ENCODE measurements at regions not wholly inside any gene's neighbourhood (a gene's known extent, or its start where the extent isn't known, plus 50 kb on each side); places are given as distances from the start of the nearest gene placed in this dataset.
"Not testable (repeated sequence)": the region's sequence is repeated elsewhere in the genome, so short reads cannot be mapped to it uniquely, and the experiment has no call there.

GRCh38 chr14:28116716-28117115 lies 649.9 kb upstream of the FOXG1 start:
- DNase-seq (ENCODE audit: low read depth in 2 of 2) = no peak

- no peak for DNase-seq (ENCODE audit: low read depth in 2 of 2)
Measured at GRCh38 chr14:28119849-28120248, 646.7 kb upstream of the FOXG1 start.

GRCh38 chr14:28120391-28120790 lies 646.2 kb upstream of the FOXG1 start:
- no peak for DNase-seq (ENCODE audit: low read depth in 2 of 2)

DNA sequence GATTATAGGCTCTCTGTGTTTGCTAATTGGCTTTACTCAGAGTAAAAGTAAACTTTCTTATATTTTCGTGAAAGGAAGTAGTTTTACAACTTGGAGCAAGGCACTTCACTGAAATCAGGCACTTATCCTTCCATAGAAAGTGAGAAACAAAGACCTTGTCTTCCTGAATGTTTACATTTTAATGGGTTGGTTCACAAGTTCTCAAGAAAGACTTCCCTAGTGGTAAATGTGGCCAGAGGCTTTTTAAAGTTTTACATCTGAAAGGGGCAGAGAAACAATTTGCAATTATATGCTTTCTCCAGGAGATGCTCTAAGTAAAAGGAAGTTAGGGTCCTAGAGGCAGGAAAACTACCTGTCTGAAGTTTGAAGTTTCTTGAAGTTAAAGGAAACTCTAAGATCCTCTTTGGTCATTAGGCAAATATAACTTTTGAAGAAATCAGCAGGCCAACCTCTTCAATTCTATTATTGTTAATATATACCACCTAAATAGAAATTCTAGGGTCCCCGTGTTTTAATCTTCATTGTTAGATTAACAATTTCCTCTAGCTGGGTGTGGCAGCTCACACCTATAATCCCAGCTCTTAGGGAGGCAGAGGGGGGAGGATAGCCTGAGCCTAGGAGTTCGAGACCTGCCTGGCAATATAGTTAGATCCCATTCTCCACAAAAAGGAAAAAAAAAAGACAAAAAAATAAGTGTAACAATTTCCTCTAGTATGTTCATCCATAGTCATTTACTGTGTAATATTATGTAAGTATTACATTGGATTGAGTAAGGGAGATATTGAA lies 644.9 kb upstream of the FOXG1 start:
- DNase-seq (ENCODE audit: low read depth in 2 of 2) = no peak

- DNase-seq (ENCODE audit: low read depth in 2 of 2) = no peak
Measured at GRCh38 chr14:28130610-28131284, 635.8 kb upstream of the FOXG1 start.

DNA sequence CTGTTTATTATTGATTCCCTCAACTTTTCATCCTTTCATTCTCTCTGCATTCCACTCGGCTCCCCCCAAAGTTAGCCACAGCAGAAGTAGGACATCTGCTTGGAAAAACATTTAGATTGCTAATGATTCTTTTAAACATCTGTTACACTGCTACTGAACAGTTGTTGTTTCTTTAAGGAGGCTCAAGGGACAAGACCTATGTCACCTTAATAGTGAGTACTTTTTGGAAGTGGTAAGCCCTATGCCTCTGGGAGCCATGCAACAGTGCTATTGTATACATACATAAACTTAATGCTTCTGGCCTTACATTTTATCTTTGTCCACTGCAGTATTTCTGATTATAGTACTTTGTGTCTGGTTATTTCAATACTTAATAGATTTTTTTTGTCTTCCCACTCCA lies 628.2 kb upstream of the FOXG1 start:
- no peak for DNase-seq (ENCODE audit: low read depth in 2 of 2)

DNA sequence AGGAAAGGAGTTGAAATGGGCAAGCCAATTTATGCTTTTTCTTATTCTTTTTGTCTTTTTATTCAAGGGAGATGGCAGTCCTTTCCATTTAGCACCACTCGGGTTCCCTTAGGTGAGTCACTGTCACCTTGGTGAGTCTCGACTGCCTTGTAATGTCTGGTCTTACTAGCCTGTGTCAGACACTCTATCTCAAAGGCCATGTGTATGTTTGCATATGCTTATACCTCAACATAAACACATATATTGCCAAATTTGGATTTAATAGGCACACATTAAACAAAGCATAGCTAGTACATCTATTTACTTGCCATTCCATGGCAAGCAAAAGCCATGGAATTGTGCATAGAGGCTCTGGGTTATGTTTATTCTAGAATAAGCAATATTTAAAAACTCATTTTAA lies 624.9 kb upstream of the FOXG1 start:
- no peak for DNase-seq (ENCODE audit: low read depth in 2 of 2)

- no peak for DNase-seq (ENCODE audit: low read depth in 2 of 2)
Measured at GRCh38 chr14:28142400-28143015, 624.1 kb upstream of the FOXG1 start.

- DNase-seq (ENCODE audit: low read depth in 2 of 2) = no peak
Measured at GRCh38 chr14:28143316-28143715, 623.3 kb upstream of the FOXG1 start.

DNA sequence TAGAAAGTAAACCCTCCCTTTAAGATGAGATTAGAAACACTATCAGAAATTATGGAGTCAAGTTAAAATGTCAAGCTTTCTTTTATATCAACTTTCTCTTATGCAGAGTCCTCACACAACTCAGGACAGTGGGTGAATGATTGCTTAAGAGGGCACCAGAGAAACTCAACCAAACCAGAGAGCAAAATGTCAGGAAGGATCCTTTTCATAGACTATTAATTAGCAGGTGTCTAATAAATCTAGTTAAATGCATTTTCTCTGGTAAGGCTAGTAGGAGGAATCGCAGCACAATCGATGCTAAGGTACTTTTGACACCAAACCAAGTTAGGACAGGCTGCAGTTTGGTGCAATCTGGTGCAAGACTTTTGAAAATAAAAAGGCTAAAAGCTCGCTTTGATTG lies 614.7 kb upstream of the FOXG1 start:
- no peak for DNase-seq (ENCODE audit: low read depth in 2 of 2)

GRCh38 chr14:28152453-28153044 lies 614.0 kb upstream of the FOXG1 start:
- no peak for DNase-seq (ENCODE audit: low read depth in 2 of 2)

- no peak for DNase-seq (ENCODE audit: low read depth in 2 of 2)
Measured at GRCh38 chr14:28157289-28157869, 609.2 kb upstream of the FOXG1 start.

DNA sequence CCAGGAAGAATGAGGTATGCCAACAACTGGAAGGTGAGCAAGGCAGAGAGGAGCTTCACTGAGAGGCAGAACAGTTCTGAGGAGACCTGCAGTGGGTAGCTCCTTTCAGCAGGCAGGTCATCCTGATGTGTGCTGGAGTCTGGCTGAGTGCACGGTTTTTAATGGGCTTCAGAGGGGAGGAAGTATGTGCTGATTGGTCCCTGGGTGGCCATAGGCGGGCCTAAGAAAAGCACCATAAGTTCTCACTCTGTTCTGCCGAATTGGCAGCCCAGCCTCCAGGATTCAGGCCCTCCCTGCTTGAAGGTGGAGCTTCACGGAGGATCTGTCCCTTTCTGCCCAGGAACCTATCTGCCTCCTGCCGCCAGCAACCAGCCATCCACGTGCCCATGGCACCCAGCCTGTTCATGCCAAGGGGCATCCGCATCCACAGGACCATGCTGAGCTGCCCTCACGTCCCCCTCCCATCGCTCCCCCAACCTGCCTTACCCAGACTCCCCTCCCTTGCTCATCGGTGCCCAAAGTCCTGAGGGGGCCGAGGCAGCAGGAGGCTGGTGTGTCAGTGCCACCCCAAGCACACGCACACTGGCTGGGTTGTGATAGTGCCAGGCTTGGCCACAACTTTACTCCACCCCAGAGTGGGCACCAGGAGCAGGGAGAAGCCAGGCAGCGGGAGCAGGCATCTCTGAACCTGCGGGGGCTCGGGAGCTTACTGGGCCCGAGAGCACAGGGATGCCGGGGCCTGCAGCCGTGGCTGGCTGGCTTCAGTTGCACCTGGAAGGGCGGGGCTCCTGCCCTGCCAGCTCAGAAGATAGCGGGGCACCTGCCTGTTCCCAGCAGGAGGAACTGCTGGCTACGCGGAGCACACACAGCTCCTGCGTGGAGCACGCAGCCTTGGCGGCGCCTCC lies 608.4 kb upstream of the FOXG1 start:
- DNase-seq (ENCODE audit: low read depth in 2 of 2) = no peak

- DNase-seq (ENCODE audit: low read depth in 2 of 2) = no peak
Measured at GRCh38 chr14:28161040-28161439, 605.5 kb upstream of the FOXG1 start.

- DNase-seq (ENCODE audit: low read depth in 2 of 2) = no peak
Measured at GRCh38 chr14:28163233-28163632, 603.4 kb upstream of the FOXG1 start.

- no peak for DNase-seq (ENCODE audit: low read depth in 2 of 2)
Measured at GRCh38 chr14:28163897-28164296, 602.7 kb upstream of the FOXG1 start.

GRCh38 chr14:28187902-28188830 lies 578.4 kb upstream of the FOXG1 start:
- not testable (repeated sequence) for DNase-seq (ENCODE audit: low read depth in 2 of 2)

DNA sequence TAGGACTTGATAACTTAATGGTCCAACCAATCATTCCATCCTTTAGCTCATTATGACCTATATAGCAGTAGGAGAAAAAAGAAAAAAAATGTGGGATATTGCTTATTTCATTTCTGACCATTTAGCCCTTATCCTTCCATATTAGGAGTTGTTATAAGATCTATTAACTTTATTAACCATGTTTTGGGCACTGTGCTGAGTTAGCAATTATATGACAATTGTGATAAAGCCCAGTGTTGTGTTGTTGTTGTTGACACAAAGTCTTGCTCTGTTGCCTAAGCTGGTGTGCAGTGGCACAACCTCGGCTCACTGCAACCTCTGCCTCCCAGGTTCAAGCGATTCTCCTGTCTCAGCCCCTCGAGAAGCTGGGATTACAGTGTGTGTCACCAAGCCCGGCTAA lies 569.7 kb upstream of the FOXG1 start:
- no peak for DNase-seq (ENCODE audit: low read depth in 2 of 2)

DNA sequence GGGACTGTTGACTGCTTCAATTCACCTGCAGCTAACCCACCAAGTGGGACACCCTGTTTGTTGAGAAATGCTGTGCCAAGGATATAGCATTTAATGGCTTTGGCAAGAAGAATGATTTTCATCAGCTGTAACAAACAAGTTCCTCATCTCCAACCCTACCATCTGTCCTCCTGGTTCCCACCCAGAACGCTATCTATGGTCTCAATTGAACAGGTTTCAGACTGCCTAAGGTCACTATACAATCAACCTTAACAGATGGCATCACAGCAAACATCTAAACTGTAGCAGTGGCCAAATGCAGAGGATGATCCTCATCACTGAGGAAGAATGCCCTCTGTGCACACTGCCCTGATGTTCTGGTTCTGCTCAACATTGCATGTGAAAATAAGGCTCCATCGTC lies 546.2 kb upstream of the FOXG1 start:
- DNase-seq (ENCODE audit: low read depth in 2 of 2) = no peak

- DNase-seq (ENCODE audit: low read depth in 2 of 2) = no peak
Measured at GRCh38 chr14:28240909-28241308, 525.7 kb upstream of the FOXG1 start.
